GM18498 (cell line): ENCODE measurements at regions not wholly inside any gene's neighbourhood (a gene's known extent, or its start where the extent isn't known, plus 50 kb on each side); places are given as distances from the start of the nearest gene placed in this dataset.
"Not testable (repeated sequence)": the region's sequence is repeated elsewhere in the genome, so short reads cannot be mapped to it uniquely, and the experiment has no call there.

Experiments
- ATAC-seq: cut with Tn5 transposase; IDR thresholded peaks from one replicate; pipeline ENCODE4 v1.9.1; 2021; ENCODE audit warnings: mild to moderate bottlenecking, moderate library complexity; ENCODE audit not compliant: unreplicated experiment

- no peak for ATAC-seq
These were observed 1870.9 kb downstream of the ARAP2 start for GRCh38 chr4:34373456-34373855.

- no peak for ATAC-seq
These were observed 1832.1 kb downstream of the ARAP2 start for GRCh38 chr4:34412233-34412632.

- no peak for ATAC-seq
These were observed 1831.4 kb downstream of the ARAP2 start for GRCh38 chr4:34412911-34413310.

GRCh38 chr4:34417160-34417559, 1827.2 kb downstream of the ARAP2 start:
- ATAC-seq: no peak

GRCh38 chr4:34419871-34420270, 1824.4 kb downstream of the ARAP2 start:
- no peak for ATAC-seq

- no peak for ATAC-seq
These were observed 1821.7 kb downstream of the ARAP2 start for GRCh38 chr4:34422472-34423175.

GRCh38 chr4:34432706-34433105, 1811.6 kb downstream of the ARAP2 start:
- no peak for ATAC-seq

GRCh38 chr4:34434377-34434776, 1809.9 kb downstream of the ARAP2 start:
- ATAC-seq: not testable (repeated sequence)

- no peak for ATAC-seq
These were observed 1780.1 kb downstream of the ARAP2 start for GRCh38 chr4:34464196-34464595.

GRCh38 chr4:34466411-34466810, 1777.9 kb downstream of the ARAP2 start:
- ATAC-seq: no peak

- ATAC-seq: no peak
These were observed 1774.8 kb downstream of the ARAP2 start for GRCh38 chr4:34469516-34469915.

- no peak for ATAC-seq
These were observed 1759.1 kb downstream of the ARAP2 start for GRCh38 chr4:34485252-34485651.

- no peak for ATAC-seq
These were observed 1757.6 kb downstream of the ARAP2 start for GRCh38 chr4:34486461-34487363.

GRCh38 chr4:34492414-34492813, 1751.9 kb downstream of the ARAP2 start:
- ATAC-seq: no peak

- no peak for ATAC-seq
These were observed 1742.2 kb downstream of the ARAP2 start for GRCh38 chr4:34502086-34502485.

- ATAC-seq: not testable (repeated sequence)
These were observed 1739.6 kb downstream of the ARAP2 start for GRCh38 chr4:34504731-34505130.

- ATAC-seq: not testable (repeated sequence)
These were observed 1737.7 kb downstream of the ARAP2 start for GRCh38 chr4:34506511-34507092.

GRCh38 chr4:34512616-34513015, 1731.7 kb downstream of the ARAP2 start:
- no peak for ATAC-seq

GRCh38 chr4:34516524-34516923, 1727.8 kb downstream of the ARAP2 start:
- no peak for ATAC-seq

GRCh38 chr4:34534916-34535315, 1709.4 kb downstream of the ARAP2 start:
- no peak for ATAC-seq

- ATAC-seq: no peak
These were observed 1678.2 kb downstream of the ARAP2 start for GRCh38 chr4:34566091-34566490.

GRCh38 chr4:34572026-34572425, 1672.3 kb downstream of the ARAP2 start:
- ATAC-seq: no peak
